SU-DHL-6 (cell line): ENCODE measurements at regions not wholly inside any gene's neighbourhood (a gene's known extent, or its start where the extent isn't known, plus 50 kb on each side); places are given as distances from the start of the nearest gene placed in this dataset.

ENCODE experiments used
- H2AFZ ChIP-seq: fragments of 200-600 bp; sonication (generic); 2 replicates; pipeline ENCODE4 v1.6.1; 2014; ENCODE audit warnings: low read depth, mild to moderate bottlenecking, moderate library complexity, mixed read lengths, antibody characterized with exemption, low read length; ENCODE audit not compliant: severe bottlenecking
- H3F3A ChIP-seq: fragments of 200-600 bp; shearing (Covaris generic); 2 replicates; pipeline ENCODE4 v1.6.0; 2016; ENCODE audit warnings: antibody characterized with exemption, mild to moderate bottlenecking; ENCODE audit not compliant: insufficient read depth
- H3K27ac ChIP-seq: fragments of 200-600 bp; sonication (generic); 2 replicates; pipeline ENCODE4 v1.5.1; 2016; ENCODE audit warnings: low read depth, mild to moderate bottlenecking, low read length, moderate library complexity, mixed read lengths
- H3K27me3 ChIP-seq: fragments of 200-600 bp; sonication (generic), shearing (Covaris generic); 2 replicates; pipeline ENCODE4 v1.6.0; 2014; ENCODE audit warnings: mild to moderate bottlenecking, low read length
- H3K36me3 ChIP-seq: fragments of 200-600 bp; sonication (generic); 2 replicates; pipeline ENCODE4 v1.6.1; 2014; ENCODE audit warnings: mild to moderate bottlenecking, low read length, mixed read lengths
- H3K4me2 ChIP-seq: fragments of 300-600, 200-600 bp; shearing (Covaris generic), sonication (generic); 2 replicates; pipeline ENCODE4 v1.6.0; 2014; ENCODE audit warnings: low read length, low read depth, mild to moderate bottlenecking; ENCODE audit not compliant: poor library complexity, severe bottlenecking
- H3K4me3 ChIP-seq: fragments of 200-600 bp; sonication (generic); 2 replicates; pipeline ENCODE4 v1.5.1; 2014; ENCODE audit warnings: antibody characterized with exemption, low read length, mild to moderate bottlenecking, mixed read lengths; ENCODE audit not compliant: insufficient read depth, poor library complexity, severe bottlenecking
- H3K79me2 ChIP-seq: fragments of 200-600 bp; sonication (generic); 2 replicates; pipeline ENCODE4 v1.6.1; 2014; ENCODE audit warnings: mild to moderate bottlenecking, low read length, moderate library complexity; ENCODE audit not compliant: insufficient read depth
- H3K9ac ChIP-seq: fragments of 200-600 bp; sonication (generic); 2 replicates; pipeline ENCODE4 v1.7.0; 2014; ENCODE audit warnings: mild to moderate bottlenecking, low read length
- H3K9me2 ChIP-seq: fragments of 200-600 bp; sonication (generic); replicated peaks from 2 replicates; pipeline ENCODE4 v1.6.1; 2014; ENCODE audit warnings: low read length; ENCODE audit not compliant: insufficient read depth
- H3K9me3 ChIP-seq: fragments of 200-600 bp; sonication (generic); 2 replicates; pipeline ENCODE4 v1.6.1; 2014; ENCODE audit warnings: low read length, mixed read lengths; ENCODE audit not compliant: insufficient read depth
- H4K20me1 ChIP-seq: fragments of 200-600 bp; sonication (generic); 2 replicates; pipeline ENCODE4 v1.6.1; 2014; ENCODE audit warnings: low read depth, mild to moderate bottlenecking, antibody characterized with exemption, low read length, moderate library complexity, mixed read lengths
- EZH2phosphoT487 ChIP-seq: fragments of 200-600 bp; sonication (generic), shearing (Covaris generic); conservative IDR thresholded peaks from 2 replicates; pipeline ENCODE4 v1.6.1; 2018; ENCODE audit warnings: mild to moderate bottlenecking, antibody characterized with exemption, low read length, moderate library complexity, mixed read lengths
- TF ChIP-seq, protein P1 (sequence below): fragments of 200-600 bp; sonication (generic); IDR thresholded peaks from one replicate; pipeline ENCODE4 v1.5.1; 2017; ENCODE audit warnings: antibody characterized with exemption, mild to moderate bottlenecking, low read length, moderate library complexity; ENCODE audit not compliant: insufficient read depth, poor library complexity, severe bottlenecking

DNA sequence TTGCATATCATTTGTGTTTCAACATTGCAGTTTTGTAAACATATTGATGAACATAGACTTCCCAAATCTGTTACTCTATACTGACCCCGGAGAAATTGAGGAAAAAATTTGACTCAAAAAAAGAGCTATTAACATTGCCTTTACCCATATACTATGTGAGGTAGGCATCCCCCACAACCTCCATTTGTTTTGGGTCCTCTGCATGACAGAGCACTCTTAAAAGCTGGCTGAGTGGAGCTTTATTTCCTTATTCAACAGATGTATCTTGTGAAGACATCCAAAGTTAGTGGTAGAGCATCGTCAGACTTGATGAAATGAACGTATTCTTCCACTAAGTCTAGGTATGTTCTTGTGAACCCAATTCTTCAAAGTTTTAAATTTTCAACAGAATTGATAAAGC is 310.5 kb downstream of the CDH9 start:
- H3K9ac ChIP-seq: no peak overlapping the region
- peak overlapping the region; percentile 25 for H2AFZ ChIP-seq
- no peak overlapping the region for H3K4me3 ChIP-seq
- no peaks in the 10 kb centered on the region for H3K36me3 ChIP-seq
- no peaks in the 10 kb centered on the region for H3K27me3 ChIP-seq
- H4K20me1 ChIP-seq: no peaks in the 10 kb centered on the region
- no peaks in the 10 kb centered on the region for H3K9me2 ChIP-seq
- H3K27ac ChIP-seq: no peak overlapping the region
- H3K9me3 ChIP-seq: 0 out of 2 replicates have a peak, but pooled peaks cover 6% of the 10 kb centered on the region
- H3F3A ChIP-seq: no peaks in the 10 kb centered on the region
- no peak overlapping the region for H3K4me2 ChIP-seq
- TF ChIP-seq, protein P1, sequence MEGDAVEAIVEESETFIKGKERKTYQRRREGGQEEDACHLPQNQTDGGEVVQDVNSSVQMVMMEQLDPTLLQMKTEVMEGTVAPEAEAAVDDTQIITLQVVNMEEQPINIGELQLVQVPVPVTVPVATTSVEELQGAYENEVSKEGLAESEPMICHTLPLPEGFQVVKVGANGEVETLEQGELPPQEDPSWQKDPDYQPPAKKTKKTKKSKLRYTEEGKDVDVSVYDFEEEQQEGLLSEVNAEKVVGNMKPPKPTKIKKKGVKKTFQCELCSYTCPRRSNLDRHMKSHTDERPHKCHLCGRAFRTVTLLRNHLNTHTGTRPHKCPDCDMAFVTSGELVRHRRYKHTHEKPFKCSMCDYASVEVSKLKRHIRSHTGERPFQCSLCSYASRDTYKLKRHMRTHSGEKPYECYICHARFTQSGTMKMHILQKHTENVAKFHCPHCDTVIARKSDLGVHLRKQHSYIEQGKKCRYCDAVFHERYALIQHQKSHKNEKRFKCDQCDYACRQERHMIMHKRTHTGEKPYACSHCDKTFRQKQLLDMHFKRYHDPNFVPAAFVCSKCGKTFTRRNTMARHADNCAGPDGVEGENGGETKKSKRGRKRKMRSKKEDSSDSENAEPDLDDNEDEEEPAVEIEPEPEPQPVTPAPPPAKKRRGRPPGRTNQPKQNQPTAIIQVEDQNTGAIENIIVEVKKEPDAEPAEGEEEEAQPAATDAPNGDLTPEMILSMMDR: no peak
- TF ChIP-seq EZH2phosphoT487: no peak
- H3K79me2 ChIP-seq: no peaks in the 10 kb centered on the region

DNA sequence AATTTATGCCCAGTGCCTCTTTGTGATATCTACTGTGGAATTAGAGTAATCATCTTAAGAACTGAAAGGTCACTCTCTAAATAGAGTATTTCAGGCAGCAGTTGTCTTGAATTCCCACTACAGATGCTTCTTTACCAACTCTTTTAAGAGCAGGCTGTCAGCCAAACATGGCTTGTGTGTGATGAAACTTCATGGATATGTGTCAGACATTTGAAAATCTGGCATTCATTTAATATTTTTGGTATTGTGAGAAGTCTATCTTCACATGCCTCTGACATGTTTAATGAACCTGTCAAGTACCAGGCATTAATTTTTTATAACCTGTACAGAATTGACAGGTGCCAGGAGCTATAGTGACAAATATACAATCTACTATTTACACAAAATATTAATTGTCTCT is 318.6 kb downstream of the CDH9 start:
- no peaks in the 10 kb centered on the region for H3K36me3 ChIP-seq
- no peaks in the 10 kb centered on the region for H3K9me2 ChIP-seq
- TF ChIP-seq EZH2phosphoT487: no peak
- TF ChIP-seq, protein P1: no peak
- no peak overlapping the region for H3K4me3 ChIP-seq
- H3K27ac ChIP-seq: no peak overlapping the region
- H3K4me2 ChIP-seq: no peak overlapping the region
- H3K9me3 ChIP-seq: no peaks in the 10 kb centered on the region
- H3K27me3 ChIP-seq: no peaks in the 10 kb centered on the region
- no peaks in the 10 kb centered on the region for H3F3A ChIP-seq
- no peaks in the 10 kb centered on the region for H4K20me1 ChIP-seq
- H3K9ac ChIP-seq: no peak overlapping the region
- H2AFZ ChIP-seq: no peak overlapping the region
- no peaks in the 10 kb centered on the region for H3K79me2 ChIP-seq

DNA sequence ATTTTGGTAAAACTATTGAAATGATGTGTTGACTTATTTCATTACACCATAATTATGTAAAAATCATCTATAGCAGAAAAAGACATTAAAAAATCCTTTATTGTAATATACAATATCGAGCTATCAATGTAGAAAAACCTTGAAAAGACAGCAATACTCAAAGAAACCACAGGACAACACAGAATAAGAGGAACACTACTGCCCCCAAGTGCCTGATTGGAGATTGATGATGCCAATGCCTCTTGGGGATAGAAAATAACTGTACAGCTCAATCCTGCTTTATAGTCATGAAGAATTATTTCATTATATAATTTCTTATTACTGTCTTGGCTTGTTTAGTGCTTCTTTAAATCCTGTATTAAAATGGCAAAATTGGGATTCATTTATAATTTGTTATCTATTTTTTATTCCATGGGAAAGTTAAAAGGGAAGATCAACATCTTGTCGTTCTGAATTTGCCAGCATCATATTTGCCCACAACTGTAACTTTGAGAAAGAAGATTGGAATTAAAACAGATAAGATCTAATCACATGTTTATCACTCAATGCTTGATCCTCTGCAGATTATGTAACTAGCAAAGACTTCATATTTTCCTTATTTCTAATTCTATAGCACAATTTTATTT is 337.5 kb downstream of the CDH9 start:
- H3K9me2 ChIP-seq: no peaks in the 10 kb centered on the region
- no peaks in the 10 kb centered on the region for H3K9me3 ChIP-seq
- H3K4me3 ChIP-seq: no peak overlapping the region
- no peak overlapping the region for H3K27ac ChIP-seq
- no peaks in the 10 kb centered on the region for H3K27me3 ChIP-seq
- H3K4me2 ChIP-seq: peak overlapping the region; percentile 10
- H2AFZ ChIP-seq: peak overlapping the region; percentile 78
- 0 out of 2 replicates have a peak, but pooled peaks cover 7% of the 10 kb centered on the region for H3F3A ChIP-seq
- no peaks in the 10 kb centered on the region for H3K36me3 ChIP-seq
- no peaks in the 10 kb centered on the region for H3K79me2 ChIP-seq
- no peak for TF ChIP-seq EZH2phosphoT487
- TF ChIP-seq, protein P1: peak; percentile 45
- no peaks in the 10 kb centered on the region for H4K20me1 ChIP-seq
- no peak overlapping the region for H3K9ac ChIP-seq
